Nephron (organoid): ENCODE measurements at regions not wholly inside any gene's neighbourhood (a gene's known extent, or its start where the extent isn't known, plus 50 kb on each side); places are given as distances from the start of the nearest gene placed in this dataset.
"Not testable (repeated sequence)": the region's sequence is repeated elsewhere in the genome, so short reads cannot be mapped to it uniquely, and the experiment has no call there.

Experiments used
- H3K27ac Mint-ChIP-seq, 3 experiments: 2 replicates each; pipeline ENCODE4 v1.8.0; 2020; ENCODE audit warnings: mixed read lengths in 3 of 3, mild to moderate bottlenecking in 2 of 3, moderate library complexity in 1 of 3
- H3K27me3 Mint-ChIP-seq: 2 replicates; pipeline ENCODE4 v1.8.0; 2021; ENCODE audit warnings: low read depth, mild to moderate bottlenecking, moderate library complexity, mixed read lengths
- H3K36me3 Mint-ChIP-seq: 2 replicates; pipeline ENCODE4 v1.8.0; 2020; ENCODE audit warnings: low read depth, mixed read lengths
- H3K4me1 Mint-ChIP-seq: 2 replicates; pipeline ENCODE4 v1.8.0; 2020; ENCODE audit warnings: mixed read lengths
- H3K4me3 Mint-ChIP-seq, 3 experiments: 2 replicates each; pipeline ENCODE4 v1.8.0; 2020; ENCODE audit warnings: mild to moderate bottlenecking in 3 of 3, mixed read lengths in 3 of 3, moderate library complexity in 2 of 3
- H3K9me3 Mint-ChIP-seq: 2 replicates; pipeline ENCODE4 v1.8.0; 2020; ENCODE audit warnings: mixed read lengths
- CTCF ChIP-seq, 3 experiments: fragments of 200-600 bp; sonication (generic); IDR thresholded peaks; one replicate each; pipeline ENCODE4 v1.5.0; 2021; ENCODE audit warnings: antibody characterized with exemption in 3 of 3; ENCODE audit not compliant: unreplicated experiment in 3 of 3

GRCh38 chr13:82092312-82092711 lies 1751.4 kb upstream of the SPRY2 start:
- no peaks in the 10 kb centered on the region for H3K27me3 Mint-ChIP-seq
- H3K36me3 Mint-ChIP-seq: no peaks in the 10 kb centered on the region
- peaks cover 3% of the 10 kb centered on the region for H3K9me3 Mint-ChIP-seq
- TF ChIP-seq CTCF (IDR thresholded peaks at IDR 0.05; ENCODE audit: unreplicated experiment in 3 of 3): no peak
- H3K4me1 Mint-ChIP-seq: no peaks in the 10 kb centered on the region
- H3K4me3 Mint-ChIP-seq: no peak overlapping the region
- no peak overlapping the region for H3K27ac Mint-ChIP-seq

GRCh38 chr13:82088781-82089180 lies 1747.9 kb upstream of the SPRY2 start:
- no peaks in the 10 kb centered on the region for H3K9me3 Mint-ChIP-seq
- no peak overlapping the region for H3K4me3 Mint-ChIP-seq
- H3K27ac Mint-ChIP-seq: no peak overlapping the region
- TF ChIP-seq CTCF (IDR thresholded peaks at IDR 0.05; ENCODE audit: unreplicated experiment in 3 of 3): no peak
- no peaks in the 10 kb centered on the region for H3K27me3 Mint-ChIP-seq
- H3K4me1 Mint-ChIP-seq: no peaks in the 10 kb centered on the region
- H3K36me3 Mint-ChIP-seq: no peaks in the 10 kb centered on the region

- no peaks in the 10 kb centered on the region for H3K4me1 Mint-ChIP-seq
- H3K27ac Mint-ChIP-seq: no peak overlapping the region
- TF ChIP-seq CTCF (IDR thresholded peaks at IDR 0.05; ENCODE audit: unreplicated experiment in 3 of 3): no peak
- no peak overlapping the region for H3K4me3 Mint-ChIP-seq
- H3K27me3 Mint-ChIP-seq: no peaks in the 10 kb centered on the region
- H3K9me3 Mint-ChIP-seq: no peaks in the 10 kb centered on the region
- no peaks in the 10 kb centered on the region for H3K36me3 Mint-ChIP-seq
Measured at GRCh38 chr13:82076496-82076895, 1735.6 kb upstream of the SPRY2 start.

- Mint-ChIP-seq H3K4me1 (no peaks in the 10 kb centered on the region), H3K27me3 (no peaks in the 10 kb centered on the region)
Measured at GRCh38 chr13:82070416-82070815, 1729.5 kb upstream of the SPRY2 start.

GRCh38 chr13:82062772-82063171 lies 1721.8 kb upstream of the SPRY2 start:
- no peak for TF ChIP-seq CTCF (IDR thresholded peaks at IDR 0.05; ENCODE audit: unreplicated experiment in 3 of 3)
- Mint-ChIP-seq H3K27me3 (no peaks in the 10 kb centered on the region), H3K4me1 (no peaks in the 10 kb centered on the region), H3K4me3 (no peak overlapping the region), H3K27ac (no peak overlapping the region), H3K9me3 (no peaks in the 10 kb centered on the region), H3K36me3 (no peaks in the 10 kb centered on the region)

More at GRCh38 chr13:82070416-82070815, 1729.5 kb upstream of the SPRY2 start:
- Mint-ChIP-seq H3K27ac (no peak overlapping the region), H3K4me3 (no peak overlapping the region), H3K36me3 (no peaks in the 10 kb centered on the region), H3K9me3 (no peaks in the 10 kb centered on the region)
- no peak for TF ChIP-seq CTCF (IDR thresholded peaks at IDR 0.05; ENCODE audit: unreplicated experiment in 3 of 3)

GRCh38 chr13:82058364-82058763 lies 1717.4 kb upstream of the SPRY2 start:
- Mint-ChIP-seq H3K4me1 (no peaks in the 10 kb centered on the region), H3K27me3 (no peaks in the 10 kb centered on the region), H3K27ac (no peak overlapping the region), H3K4me3 (no peak overlapping the region), H3K9me3 (no peaks in the 10 kb centered on the region), H3K36me3 (no peaks in the 10 kb centered on the region)
- TF ChIP-seq CTCF (IDR thresholded peaks at IDR 0.05; ENCODE audit: unreplicated experiment in 3 of 3): no peak

GRCh38 chr13:82045316-82045715 lies 1704.4 kb upstream of the SPRY2 start:
- peaks cover 16% of the 10 kb centered on the region for H3K9me3 Mint-ChIP-seq
- not testable (repeated sequence) for H3K27me3 Mint-ChIP-seq, H3K4me3 Mint-ChIP-seq, H3K4me1 Mint-ChIP-seq, H3K27ac Mint-ChIP-seq, H3K36me3 Mint-ChIP-seq
